Gastrocnemius medialis (tissue), 4 donors: ENCODE measurements at regions not wholly inside any gene's neighbourhood (a gene's known extent, or its start where the extent isn't known, plus 50 kb on each side); places are given as distances from the start of the nearest gene placed in this dataset.

Experiments
- CTCF ChIP-seq, 5 experiments: fragments of 450-650 bp in 3 of 5; fragments of 200-600 bp in 2 of 5; sonication (generic) in 2 of 5; IDR thresholded peaks in 4 of 5; conservative IDR thresholded peaks in 1 of 5; 1 replicate in 4 of 5; 2 replicates in 1 of 5; pipeline ENCODE4 v1.5.1; 2016 to 2019; ENCODE audit warnings: antibody characterized with exemption in 5 of 5, mild to moderate bottlenecking in 3 of 5, moderate library complexity in 3 of 5
- POLR2A ChIP-seq, 2 donors: fragments of 450-650 bp; IDR thresholded peaks; one replicate each; pipeline ENCODE4 v1.6.1; 2017; ENCODE audit warnings: antibody characterized with exemption in 2 of 2, mild to moderate bottlenecking in 2 of 2, moderate library complexity in 2 of 2

- TF ChIP-seq CTCF (IDR thresholded peaks at IDR 0.05 in 4 of 5, conservative IDR thresholded peaks at IDR 0.05 in 1 of 5): no peak
- no peak for TF ChIP-seq POLR2A (IDR thresholded peaks at IDR 0.05)
These were observed 468.0 kb downstream of the EPHA5 start for GRCh38 chr4:65202165-65202852.
